ENCODE measurements at regions not wholly inside any gene's neighbourhood (a gene's known extent, or its start where the extent isn't known, plus 50 kb on each side); places are given as distances from the start of the nearest gene placed in this dataset.
"Not testable (repeated sequence)": the region's sequence is repeated elsewhere in the genome, so short reads cannot be mapped to it uniquely, and the experiment has no call there.

DNA sequence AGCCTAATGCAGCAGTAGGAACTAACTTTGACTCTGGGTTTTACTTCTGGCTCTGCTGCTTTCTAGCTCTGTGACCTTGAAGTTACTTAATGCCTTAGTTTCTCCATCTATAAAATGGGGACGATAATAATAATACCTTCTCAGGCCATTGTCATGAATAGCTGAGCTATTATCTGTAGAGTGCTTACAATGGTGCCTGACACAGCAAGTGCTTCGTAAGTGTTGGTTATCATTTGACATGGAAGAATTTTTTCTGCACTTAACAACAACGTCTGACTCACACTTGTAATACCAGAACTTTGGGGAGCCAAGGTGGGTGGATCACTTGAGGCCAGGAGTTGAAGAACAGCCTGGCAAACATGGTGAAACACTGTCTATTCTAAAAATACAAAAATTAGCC lies 140.5 kb downstream of the ARL4A start:
- no peak for DNase-seq (ENCODE audit: low spot score)

DNA sequence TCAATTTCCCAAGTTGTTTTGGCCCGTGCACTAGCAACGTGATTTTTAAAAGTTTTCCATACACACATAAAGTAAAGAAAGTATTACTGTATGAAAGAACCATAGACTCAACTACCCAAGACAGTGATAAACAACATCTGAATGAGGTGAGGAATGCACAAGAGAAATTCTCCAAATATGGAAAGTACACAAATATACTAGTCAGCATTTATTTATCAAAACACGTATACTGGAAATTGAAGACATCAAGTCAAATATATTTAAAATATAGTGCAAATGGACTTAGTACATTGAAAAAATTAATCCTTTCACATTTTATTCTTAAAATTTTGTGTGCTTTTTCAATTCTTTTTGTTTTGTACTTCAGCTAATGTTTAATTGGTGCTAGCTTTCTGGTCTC lies 143.6 kb downstream of the ARL4A start:
- DNase-seq (ENCODE audit: low spot score) = no peak

DNA sequence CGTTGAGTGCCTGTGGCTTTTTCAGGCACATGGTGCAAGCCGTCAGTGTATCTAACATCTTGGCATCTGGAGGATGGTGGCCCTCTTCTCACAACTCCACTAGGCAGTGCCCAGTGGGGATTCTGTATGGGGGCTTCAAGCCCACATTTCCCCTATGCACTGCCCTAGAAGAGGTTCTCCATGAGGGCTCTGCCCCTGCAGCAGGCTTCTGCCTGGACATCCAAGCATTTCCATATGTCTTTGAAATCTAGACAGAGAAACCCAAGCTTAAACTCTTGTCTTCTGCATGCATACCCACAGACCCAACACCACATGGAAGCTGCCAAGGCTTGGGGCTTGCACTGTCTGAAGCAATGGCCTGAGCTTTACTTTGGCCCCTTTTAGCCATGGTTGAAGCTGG lies 146.4 kb downstream of the ARL4A start:
- DNase-seq (ENCODE audit: low spot score) = no peak

DNA sequence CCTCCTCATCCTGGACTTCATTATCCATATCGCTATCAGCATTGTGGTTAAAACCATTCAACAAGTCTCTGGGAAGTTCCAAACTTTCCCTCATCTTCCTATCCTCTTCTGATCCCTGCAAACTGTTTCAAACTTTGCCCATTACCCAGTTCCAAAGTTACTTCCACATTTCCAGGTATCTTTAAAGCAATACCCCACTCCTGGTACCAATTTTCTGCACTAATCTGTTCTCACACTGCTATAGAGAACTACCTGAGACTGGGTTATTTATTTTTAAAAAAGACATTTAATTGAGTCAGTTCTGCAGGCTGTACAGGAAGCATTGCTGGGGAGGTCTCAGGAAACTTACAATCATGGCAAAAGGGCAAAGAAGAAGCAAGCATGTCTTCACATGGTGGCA lies 147.3 kb downstream of the ARL4A start:
- no peak for DNase-seq (ENCODE audit: low spot score)

DNA sequence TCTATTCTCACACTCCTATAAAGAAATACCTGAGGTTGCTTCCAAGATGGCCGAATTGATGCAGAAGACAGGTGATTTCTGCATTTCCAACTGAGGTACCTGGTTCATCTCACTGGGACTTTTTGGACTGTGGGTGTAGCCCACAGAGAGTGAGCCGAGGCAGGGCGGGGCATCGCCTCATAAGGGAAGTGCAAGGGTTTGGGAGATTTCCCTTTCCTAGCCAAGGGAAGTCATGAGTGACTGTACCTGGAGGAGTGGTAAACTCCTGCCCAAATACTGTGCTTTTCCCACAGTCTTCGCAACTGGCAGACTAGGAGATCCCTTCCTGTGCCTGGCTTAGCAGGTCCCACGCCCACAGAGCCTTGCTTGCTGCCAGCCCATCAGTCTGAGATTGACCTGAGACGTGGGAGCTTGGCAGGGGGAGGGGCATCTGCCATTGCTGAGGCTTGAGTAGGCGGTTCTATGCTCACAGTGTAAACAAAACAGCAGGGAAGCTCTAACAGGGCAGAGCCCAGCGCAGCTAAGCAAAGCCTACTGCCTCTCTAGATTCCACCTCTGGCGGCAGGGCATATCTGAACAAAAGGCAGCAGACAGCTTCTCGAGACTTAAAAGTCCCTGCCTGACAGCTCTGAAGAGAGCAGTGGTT lies 152.2 kb downstream of the ARL4A start:
- DNase-seq (ENCODE audit: low spot score) = no peak

DNA sequence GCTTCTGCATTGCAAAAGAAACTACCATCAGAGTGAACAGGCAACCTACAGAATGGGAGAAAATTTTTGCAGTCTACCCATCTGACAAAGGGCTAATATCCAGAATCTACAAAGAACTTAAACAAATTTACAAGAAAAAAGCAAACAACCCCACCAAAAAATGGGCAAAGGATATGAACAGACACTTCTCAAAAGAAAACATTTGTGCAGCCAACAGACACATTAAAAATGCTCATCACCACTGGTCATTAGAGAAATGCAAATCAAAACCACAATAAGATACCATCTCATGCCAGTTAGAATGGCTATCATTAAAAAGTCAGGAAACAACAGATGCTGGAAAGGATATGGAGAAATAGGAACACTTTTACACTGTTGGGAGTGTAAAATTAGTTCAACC lies 157.3 kb downstream of the ARL4A start:
- DNase-seq (ENCODE audit: low spot score) = not testable (repeated sequence)

DNA sequence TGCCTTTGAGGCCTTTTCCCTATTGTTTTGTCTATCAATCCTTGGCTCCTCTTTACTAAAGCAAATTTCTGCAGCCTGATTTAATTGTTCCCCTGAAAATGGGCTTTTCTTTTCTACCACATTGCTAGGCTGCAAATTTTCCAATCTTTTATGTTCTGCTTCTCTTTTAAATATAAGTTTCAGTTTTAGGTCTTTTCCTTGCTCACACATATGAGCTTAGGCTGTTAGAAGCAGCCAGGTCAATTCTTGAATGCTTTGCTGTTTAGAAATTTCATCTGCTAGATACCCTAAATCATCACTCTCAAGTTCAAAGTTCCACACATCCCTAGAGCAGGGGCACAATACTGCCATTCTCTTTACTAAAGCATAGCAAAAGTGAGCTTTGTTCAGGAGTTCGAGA lies 159.6 kb downstream of the ARL4A start:
- DNase-seq (ENCODE audit: low spot score) = no peak

DNA sequence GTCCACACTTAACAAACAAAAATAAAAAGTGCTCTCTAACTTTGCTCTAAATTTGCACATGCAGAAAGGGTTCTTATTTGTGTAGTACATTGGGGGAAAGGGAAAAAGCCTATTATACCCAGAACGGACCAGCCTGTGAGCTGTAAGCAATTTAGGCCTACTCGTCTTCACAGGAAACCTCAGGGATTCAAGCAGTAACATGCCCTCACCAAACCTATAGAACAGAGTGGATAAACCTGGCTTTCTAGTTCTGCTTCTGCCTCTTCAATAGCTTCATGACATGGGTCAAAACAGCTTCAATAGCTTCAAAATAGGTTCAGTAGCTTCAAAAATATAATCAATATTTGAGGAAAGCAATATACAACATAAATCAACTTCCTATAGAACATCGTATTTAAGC lies 163.7 kb downstream of the ARL4A start:
- no peak for DNase-seq (ENCODE audit: low spot score)

DNA sequence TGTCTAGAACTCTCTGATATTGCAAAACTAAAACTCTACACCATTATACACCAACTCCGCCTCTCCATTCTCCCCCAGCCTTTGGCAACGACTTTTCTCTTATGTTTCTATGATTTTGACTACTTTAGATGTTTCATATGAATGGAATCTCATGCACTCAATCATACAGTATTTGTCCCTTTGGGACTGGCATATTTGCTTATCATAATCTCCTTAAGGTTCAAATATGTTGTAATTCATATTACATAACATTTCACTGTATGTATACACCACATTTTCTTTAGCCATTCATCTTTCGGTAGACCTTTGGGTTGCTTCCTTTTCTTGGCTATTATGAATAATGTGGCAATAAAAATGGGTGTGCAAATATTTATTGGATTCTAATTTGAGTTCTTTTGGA lies 164.4 kb downstream of the ARL4A start:
- no peak for DNase-seq (ENCODE audit: low spot score)

DNA sequence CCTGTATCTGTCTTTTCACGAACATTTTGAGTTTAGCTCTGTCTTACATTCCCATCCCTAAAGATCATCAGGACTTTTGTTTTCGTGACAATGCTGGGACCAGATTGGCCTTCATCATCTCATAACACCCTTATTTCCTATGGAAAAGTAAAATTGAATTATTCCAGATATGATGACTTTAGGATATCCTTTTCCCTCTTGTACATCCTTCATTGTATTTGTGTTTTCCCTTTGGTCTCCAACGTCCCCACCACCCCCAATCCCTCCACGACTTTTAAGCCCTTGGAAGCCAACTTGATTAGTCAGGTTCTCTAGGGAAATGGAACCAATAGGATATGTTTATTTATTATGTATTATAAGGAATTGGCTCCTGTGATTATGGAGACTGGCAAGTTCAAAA lies 167.6 kb downstream of the ARL4A start:
- no peak for DNase-seq (ENCODE audit: low spot score)

DNA sequence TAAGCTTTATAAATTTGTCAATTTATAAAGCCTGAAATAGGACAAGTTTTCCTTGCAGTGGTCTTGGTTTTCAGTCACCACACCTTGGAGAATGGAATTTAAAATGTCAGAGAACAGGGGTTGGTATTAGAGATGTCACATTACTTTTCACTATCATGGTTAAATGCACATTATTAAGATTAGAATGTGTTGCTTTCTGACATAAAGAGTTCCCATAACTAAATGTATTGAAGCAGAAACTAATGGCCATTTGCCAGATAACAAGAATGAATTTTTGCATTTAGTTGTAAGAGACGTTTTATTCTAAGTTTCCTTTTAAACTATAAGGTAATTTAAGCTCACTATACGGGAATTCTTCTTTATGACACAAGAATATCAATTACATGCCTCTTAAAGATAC lies 172.3 kb downstream of the ARL4A start:
- DNase-seq (ENCODE audit: low spot score) = no peak

DNA sequence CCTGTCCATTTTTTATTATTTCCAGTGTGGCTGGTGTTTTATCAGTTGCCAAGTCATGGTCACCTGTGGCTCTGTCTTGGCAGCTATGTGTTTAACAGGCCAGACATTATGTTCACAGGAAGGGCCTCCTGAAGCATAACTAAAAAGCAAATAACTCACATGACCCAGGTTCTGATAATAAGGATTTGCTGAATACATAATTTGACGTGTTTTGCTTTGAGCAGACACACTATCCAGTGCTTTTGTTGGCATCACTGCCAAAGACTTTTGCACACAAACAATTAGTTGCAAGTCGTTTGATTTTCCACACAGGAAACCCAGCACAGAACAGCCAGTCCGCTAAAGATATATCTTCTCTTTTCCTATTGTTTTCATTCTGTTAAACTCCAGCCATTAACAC lies 173.6 kb downstream of the ARL4A start:
- no peak for DNase-seq (ENCODE audit: low spot score)

DNA sequence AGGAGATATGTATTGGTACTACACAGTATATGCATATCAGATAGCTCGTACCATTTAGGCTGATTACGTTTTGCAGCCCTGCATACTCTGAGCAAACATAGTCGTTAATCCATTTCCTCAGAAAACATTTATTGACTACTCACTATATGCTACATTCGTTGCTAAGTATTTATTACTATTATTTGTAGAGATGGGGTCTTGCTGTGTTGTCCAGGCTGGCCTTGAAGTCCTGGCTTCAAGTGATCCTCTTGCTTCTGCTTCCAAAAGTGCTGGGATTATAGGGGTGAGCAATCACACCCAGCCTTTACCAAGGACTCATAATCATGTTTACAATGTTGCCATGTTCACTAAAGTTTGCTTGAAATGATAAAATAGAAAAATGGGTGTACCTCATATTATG lies 174.7 kb downstream of the ARL4A start:
- no peak for DNase-seq (ENCODE audit: low spot score)

DNA sequence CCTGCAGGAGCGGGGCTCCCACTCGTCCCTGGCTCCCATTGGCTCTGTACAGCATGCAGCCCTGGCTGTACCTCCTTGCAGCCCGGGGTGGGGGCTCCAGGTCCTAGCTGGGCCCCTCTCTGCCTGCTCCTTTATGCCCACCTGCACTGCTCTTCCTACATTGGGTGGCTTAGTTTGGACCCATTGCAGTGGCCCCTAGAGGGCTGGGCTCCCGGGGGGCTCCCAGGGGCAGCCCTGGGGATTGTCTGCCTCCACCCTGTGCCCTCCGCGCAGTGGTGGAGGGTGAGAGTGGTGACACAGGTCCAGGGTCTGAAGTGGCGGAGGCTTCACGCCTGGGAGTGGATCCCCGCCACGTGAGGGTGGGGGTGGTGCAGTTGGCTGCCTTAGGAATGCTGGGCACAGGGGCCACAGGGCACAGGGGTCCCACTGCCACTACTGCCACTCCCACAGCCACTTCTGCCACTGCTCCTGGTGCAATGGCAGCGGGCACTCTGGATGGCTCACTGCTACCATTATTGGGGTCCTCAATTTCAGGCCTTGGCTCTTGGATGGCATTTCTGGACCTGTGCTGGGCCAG lies 177.1 kb downstream of the ARL4A start:
- no peak for DNase-seq (ENCODE audit: low spot score)

DNA sequence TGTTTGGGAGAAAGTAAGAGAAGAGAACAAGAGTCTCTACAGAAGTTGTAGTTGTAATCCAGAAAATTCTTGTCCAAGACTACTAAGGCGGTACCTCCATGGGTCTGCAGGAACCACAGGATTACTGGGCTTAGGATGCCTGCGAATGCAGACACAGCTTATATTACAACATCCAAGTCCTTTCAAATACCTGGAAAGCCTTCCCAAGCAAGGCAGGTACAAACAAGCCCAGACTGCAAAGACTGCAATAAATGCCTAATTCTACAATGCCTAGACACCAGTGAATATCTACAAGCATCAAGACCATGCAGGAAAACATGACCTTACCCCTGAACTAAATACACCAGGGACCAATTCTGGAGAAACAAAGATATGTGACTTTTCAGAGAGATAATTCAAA lies 178.2 kb downstream of the ARL4A start:
- no peak for DNase-seq (ENCODE audit: low spot score)

DNA sequence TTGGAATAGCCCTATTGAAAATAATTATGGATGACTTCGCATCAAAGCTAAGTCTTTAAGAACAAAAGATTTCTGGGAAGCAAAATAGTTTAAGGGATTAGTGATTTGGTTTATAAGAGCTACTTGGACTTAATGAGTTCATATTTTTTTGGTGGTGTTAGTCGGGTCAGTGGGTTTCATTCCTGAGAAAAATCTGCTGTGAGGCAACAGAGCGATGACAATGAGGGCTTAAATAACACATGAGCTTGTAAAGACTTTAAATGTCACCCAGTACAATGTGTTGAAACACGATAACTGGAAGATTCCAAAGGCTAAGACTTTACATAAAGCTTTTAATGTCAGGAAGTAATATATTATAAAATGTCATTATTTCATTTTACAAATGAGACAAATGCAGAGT lies 178.8 kb downstream of the ARL4A start:
- DNase-seq (ENCODE audit: low spot score) = no peak

DNA sequence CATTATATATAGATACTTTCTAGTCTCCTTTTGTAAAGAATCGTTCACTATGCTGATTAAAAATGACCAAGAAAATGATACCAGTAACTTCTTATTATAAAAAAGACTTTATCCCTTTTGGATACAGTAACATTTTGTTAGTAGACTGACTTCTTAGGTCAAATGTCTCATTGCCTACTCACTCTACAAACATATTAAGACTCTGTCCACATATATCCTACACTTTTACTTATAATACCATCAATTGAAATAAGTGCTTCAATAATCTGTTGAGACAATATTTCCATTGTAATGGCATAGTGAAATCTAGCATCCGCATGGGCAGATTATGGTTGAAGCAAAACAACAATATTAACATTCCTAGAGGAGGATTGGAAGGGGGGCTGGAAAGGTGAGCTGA lies 180.6 kb downstream of the ARL4A start:
- no peak for DNase-seq (ENCODE audit: low spot score)

DNA sequence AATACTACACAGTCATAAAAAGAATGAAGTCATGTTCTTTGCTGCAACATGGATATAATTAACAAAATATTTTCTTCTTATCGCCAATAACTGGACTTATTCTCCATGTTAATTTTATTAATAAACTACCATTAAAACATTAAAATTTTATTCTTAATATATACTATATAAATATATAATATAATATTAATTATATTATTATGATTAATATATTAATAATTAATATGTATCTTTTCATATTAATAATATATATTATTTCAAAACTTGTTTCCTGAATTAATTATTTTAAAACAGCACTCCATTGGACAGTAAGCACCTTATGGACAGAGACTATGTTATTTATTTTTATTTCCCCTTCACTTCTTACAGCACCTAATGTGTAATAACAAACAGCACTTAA lies 182.8 kb downstream of the ARL4A start:
- no peak for DNase-seq (ENCODE audit: low spot score)

DNA sequence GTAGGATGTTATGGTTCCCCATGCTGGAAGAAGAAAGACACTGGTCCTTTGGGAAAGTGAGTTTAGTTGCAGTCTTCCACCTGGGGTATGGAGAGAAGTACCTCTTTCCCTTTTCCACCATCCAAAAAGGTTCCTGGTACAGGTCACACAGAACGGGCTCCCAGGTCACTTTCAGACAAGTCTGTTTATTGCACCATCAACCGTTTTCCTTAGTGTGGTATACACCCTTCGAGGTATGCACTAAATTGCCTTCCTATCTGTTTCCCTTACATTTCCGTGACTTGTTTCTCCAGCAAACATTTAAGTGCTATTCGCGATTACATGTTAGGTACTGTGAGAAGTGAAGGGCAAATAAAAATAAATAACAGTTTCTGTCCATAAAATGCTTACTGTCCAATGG lies 185.1 kb downstream of the ARL4A start:
- DNase-seq (ENCODE audit: low spot score) = no peak

DNA sequence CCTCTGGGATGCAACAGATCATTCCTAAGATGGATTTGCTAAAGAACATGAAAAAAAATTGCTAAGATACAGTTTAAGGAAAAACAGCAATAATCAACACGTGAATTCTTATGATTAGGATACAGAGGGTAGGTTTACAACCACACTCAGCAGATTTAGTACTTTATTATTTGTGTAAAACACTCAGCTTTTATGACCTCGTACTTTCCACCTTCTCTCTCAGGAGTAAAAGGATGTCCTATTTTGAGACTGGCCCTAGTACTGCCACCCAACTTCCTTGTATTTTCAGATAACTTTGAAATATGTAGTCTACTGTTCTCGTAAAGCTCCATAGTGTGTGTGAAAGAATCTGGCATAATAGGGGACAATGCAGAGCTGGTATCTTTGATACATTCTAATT lies 186.1 kb downstream of the ARL4A start:
- no peak for DNase-seq (ENCODE audit: low spot score)

DNA sequence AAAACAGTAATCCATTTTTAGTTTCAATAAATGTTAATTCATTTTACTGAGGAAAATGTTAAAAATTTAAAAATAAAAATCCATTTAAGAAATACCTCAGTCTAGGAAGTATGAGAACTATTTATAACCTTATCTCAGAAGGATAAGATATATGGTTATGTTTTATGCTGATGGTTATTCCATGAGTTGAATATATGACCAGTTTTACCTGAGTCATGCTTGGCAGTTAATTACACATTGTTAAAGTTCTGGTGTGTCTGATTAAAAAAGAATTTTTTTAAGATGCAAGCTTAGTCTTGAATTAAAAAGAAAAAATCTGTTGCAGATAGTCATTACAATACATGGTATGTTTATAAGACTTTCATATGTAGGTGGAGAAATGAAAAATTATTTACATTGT lies 191.7 kb downstream of the ARL4A start:
- no peak for DNase-seq (ENCODE audit: low spot score)

DNA sequence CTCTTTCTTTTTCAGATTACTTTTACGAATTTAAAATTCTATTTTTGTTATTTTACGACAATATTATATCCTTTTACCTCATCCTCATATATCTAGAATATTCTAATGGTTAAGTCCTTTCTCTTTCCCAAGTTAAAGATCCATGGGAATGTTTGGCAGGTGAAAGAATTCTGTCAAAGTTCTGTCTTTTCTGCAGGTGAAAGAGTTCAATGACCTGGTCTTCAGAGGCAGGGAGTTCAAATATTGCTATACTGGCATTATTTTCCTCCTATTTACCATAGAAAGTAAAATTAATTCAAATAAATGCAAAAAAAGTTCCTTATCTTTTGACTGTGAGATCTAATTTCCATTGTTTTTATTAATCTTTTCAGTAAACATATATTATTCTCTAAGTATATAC lies 194.3 kb downstream of the ARL4A start:
- DNase-seq (ENCODE audit: low spot score) = no peak

DNA sequence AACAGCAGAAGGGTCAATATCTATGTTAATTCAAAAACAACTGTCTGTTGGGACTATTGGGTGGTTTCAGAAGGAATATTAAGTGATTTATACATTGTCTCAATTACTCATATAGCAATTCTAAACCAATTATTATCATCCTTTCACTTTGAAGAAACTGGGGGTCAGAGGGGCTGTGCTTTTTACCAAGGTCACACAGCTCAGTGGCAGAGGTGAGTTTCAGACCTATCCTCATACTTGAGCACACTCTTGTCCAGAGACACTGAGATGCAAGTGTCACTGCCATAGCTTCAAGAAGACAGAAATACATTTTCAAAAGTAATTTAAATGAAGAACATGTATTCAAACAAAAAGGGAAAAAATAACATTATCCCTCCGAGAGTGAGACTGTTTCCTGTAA lies 195.3 kb downstream of the ARL4A start:
- DNase-seq (ENCODE audit: low spot score) = no peak

DNA sequence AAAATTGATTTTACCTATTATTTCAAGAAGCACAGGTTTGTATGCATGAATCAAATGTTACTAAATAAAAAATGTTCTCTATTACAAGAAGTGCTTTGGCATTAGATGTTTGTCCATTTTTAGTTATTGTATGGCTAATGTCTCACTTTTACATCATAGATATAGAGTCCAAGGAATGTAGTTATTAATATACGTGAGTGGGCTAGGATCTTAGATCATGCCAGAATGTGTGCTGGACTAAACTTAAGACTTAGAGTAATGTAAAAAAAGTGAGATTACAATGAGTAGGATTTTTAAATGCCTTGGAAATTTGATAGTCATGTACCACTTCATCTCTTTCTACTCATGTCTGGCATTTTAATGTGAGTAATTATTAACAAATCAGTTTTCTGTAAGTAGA lies 196.6 kb downstream of the ARL4A start:
- no peak for DNase-seq (ENCODE audit: low spot score)

All from AG08396 (cell line).